Activated CD4-positive, alpha-beta memory T cell treated with anti-CD3 and anti-CD28 coated beads, Interleukin-2, amount 10 ng/mL, durations not matched to agents 7 days and 5 days (primary cell): ENCODE measurements at regions not wholly inside any gene's neighbourhood (a gene's known extent, or its start where the extent isn't known, plus 50 kb on each side); places are given as distances from the start of the nearest gene placed in this dataset.

Source experiments
- CTCF ChIA-PET: fragments of 350-600 bp; sonication (Branson Sonifier 250); formaldehyde crosslinking; loops from one replicate; lab custom pipeline; 2021; ENCODE audit warnings: antibody characterized with exemption, inconsistent platforms; lab: Charles Lee
- POLR2A ChIA-PET: fragments of 350-600 bp; sonication (Branson Sonifier 250); formaldehyde crosslinking; loops from one replicate; lab custom pipeline; 2021; ENCODE audit warnings: antibody characterized with exemption; lab: Charles Lee
- DNase-seq: peaks from one replicate; pipeline ENCODE4 v3.0.0-alpha.2; 2020
- H3K27ac Mint-ChIP-seq: one replicate; pipeline ENCODE4 v1.8.0; 2021; ENCODE audit warnings: mild to moderate bottlenecking, mixed read lengths
- H3K27me3 Mint-ChIP-seq: one replicate; pipeline ENCODE4 v1.8.0; 2021; ENCODE audit warnings: mixed read lengths
- H3K36me3 Mint-ChIP-seq: one replicate; pipeline ENCODE4 v1.8.0; 2021; ENCODE audit warnings: low read depth, mixed read lengths
- H3K4me1 Mint-ChIP-seq: one replicate; pipeline ENCODE4 v1.8.0; 2021; ENCODE audit warnings: mixed read lengths
- H3K4me3 Mint-ChIP-seq: one replicate; pipeline ENCODE4 v1.8.0; 2021; ENCODE audit warnings: mild to moderate bottlenecking, mixed read lengths
- H3K9me3 Mint-ChIP-seq: one replicate; pipeline ENCODE4 v1.8.0; 2021; ENCODE audit warnings: mixed read lengths

DNA sequence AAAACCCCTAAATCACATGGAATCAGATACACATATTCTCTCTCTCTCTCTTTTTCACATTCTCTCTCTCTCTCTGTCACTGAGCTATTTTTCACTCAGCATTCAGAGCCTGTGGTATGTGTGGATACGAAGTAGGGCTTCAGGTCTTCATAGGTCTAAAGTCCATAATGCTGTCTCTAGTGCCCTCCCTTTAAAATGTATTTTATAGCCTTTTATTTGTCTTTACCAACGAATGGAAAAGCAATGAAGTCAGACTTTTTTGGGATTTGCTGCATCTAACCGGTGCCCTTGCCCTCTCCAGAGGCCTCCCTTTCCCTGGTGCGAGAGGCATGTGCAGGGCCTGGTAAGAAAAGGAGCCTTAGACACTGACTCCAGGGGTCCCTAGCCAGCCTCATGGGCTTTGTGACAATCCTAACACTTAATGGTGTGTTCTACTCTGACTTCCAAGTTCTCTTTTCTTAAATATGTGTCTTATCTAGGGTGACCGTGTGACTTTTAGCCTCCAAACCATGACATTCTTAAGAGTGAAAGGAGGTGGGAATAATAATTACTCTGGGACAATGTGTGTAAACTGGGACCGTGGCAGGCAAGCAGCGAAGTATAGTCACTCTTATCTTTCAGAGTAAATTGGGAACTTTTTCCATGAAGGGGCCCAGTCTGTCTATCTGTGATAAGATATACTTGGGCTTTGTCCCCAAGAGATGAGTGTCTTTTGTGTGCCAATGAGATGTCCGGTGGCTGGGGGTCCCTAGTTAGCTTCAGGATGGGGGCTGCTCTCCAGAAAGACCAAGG is 101.1 kb downstream of the B3GNT2 start:
- Mint-ChIP-seq H3K36me3 (no peaks in the 10 kb centered on the region), H3K27ac (no peak overlapping the region), H3K27me3 (peaks cover 3% of the 10 kb centered on the region), H3K4me3 (no peak overlapping the region), H3K4me1 (peaks cover under 1% of the 10 kb centered on the region), H3K9me3 (no peaks in the 10 kb centered on the region)
- ChIA-PET CTCF (no interaction called here), POLR2A (no interaction called here)
- no peak for DNase-seq

DNA sequence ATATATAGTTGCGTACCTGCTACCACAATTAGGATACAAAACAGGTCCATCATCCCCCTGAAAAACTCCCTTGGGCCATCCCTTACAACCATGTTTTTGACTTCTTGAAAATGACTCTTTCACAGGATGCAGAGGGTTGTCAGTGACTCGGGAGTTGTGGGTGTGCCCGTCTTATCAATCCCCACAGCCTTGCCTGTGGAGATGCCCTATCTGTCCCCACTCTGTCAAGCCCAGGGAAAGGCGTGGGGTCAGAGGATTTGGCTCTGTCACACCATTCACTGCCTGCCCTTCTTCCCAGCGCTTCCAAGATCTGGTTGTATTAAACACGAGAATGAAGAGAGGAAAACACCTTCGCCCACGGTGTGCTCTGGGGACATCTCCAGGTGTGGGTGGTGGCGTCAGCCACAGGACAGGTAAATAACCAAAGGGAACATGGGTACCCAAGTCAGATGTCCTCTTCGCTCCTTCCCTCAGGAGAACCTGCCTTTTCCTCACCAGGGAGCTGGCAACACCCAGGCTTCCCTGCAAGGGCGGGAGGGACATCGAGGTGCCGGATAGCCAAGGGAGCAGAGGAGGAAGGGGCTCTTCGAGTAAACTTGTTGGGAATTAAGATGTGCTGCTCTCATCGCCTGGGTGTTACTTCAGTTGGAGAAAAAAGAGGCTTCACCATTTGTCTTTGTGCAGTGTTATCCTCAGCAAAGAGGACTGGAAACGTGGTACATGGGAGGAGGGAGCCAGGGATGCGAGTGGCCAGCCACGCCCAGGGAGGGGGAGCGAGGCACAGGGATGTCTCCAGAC is 100.3 kb downstream of the B3GNT2 start:
- CTCF ChIA-PET: no interaction called here

GRCh38 chr2:62293490-62294271 is 97.8 kb downstream of the B3GNT2 start:
- Mint-ChIP-seq H3K9me3 (no peaks in the 10 kb centered on the region), H3K4me3 (no peak overlapping the region), H3K4me1 (no peaks in the 10 kb centered on the region), H3K27ac (no peak overlapping the region), H3K27me3 (no peaks in the 10 kb centered on the region), H3K36me3 (no peaks in the 10 kb centered on the region)
- DNase-seq: no peak
- ChIA-PET CTCF (no interaction called here), POLR2A (no interaction called here)

More for the DNA sequence above, 100.3 kb downstream of the B3GNT2 start:
- H3K9me3 Mint-ChIP-seq: no peaks in the 10 kb centered on the region
- no peak for DNase-seq
- no peaks in the 10 kb centered on the region for H3K36me3 Mint-ChIP-seq
- H3K27ac Mint-ChIP-seq: no peak overlapping the region
- H3K27me3 Mint-ChIP-seq: peaks cover 3% of the 10 kb centered on the region
- POLR2A ChIA-PET: no interaction called here
- H3K4me3 Mint-ChIP-seq: no peak overlapping the region
- H3K4me1 Mint-ChIP-seq: no peaks in the 10 kb centered on the region

DNA sequence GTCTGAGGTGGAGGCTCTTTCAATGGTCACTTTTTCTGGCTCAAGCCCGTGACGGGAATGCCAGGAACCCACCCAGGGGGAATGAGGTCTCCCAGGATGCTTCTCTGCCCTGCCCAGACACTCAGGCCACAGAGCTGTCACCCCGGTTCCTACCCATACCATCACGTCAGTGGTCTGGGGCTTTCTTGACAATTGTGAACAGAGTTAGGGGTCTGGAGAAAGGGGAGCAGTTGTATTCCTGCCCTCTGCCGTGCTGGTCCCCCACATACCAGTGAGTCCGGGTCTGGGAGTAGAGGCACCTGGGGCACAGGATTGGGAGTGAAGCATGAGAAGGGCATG is 97.2 kb downstream of the B3GNT2 start:
- DNase-seq: no peak
- H3K9me3 Mint-ChIP-seq: no peaks in the 10 kb centered on the region
- no peaks in the 10 kb centered on the region for H3K36me3 Mint-ChIP-seq
- H3K4me3 Mint-ChIP-seq: no peak overlapping the region
- CTCF ChIA-PET: no interaction called here
- POLR2A ChIA-PET: no interaction called here
- H3K4me1 Mint-ChIP-seq: peaks cover 3% of the 10 kb centered on the region
- no peak overlapping the region for H3K27ac Mint-ChIP-seq
- no peaks in the 10 kb centered on the region for H3K27me3 Mint-ChIP-seq

DNA sequence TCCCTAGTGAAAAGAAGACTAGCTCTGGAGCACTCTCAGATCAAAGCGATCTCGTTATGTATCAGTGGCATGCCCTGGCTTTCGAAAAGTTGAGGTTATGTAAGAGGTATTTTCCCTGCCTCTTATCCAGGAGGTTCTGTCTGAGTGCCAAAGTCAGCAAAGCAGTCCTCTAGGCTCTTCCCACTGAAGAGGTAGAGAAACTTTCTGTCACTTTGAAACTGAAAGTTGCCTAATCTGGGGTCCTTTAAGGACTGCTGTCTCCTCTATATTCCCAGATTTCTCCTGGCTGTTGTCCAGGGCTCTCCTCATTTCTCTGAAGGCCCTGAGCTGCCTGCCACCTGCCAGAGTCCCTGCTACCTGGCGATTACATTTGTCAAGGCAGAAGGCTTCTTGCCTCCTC is 96.3 kb downstream of the B3GNT2 start:
- H3K27ac Mint-ChIP-seq: no peak overlapping the region
- CTCF ChIA-PET: no interaction called here
- DNase-seq: no peak
- no peaks in the 10 kb centered on the region for H3K27me3 Mint-ChIP-seq
- no peak overlapping the region for H3K4me3 Mint-ChIP-seq
- peaks cover 8% of the 10 kb centered on the region for H3K4me1 Mint-ChIP-seq
- H3K36me3 Mint-ChIP-seq: no peaks in the 10 kb centered on the region
- no peaks in the 10 kb centered on the region for H3K9me3 Mint-ChIP-seq
- POLR2A ChIA-PET: no interaction called here

- peaks cover 8% of the 10 kb centered on the region for H3K4me1 Mint-ChIP-seq
- no peak for DNase-seq
Observed at GRCh38 chr2:62291517-62292137, 95.7 kb downstream of the B3GNT2 start.

DNA sequence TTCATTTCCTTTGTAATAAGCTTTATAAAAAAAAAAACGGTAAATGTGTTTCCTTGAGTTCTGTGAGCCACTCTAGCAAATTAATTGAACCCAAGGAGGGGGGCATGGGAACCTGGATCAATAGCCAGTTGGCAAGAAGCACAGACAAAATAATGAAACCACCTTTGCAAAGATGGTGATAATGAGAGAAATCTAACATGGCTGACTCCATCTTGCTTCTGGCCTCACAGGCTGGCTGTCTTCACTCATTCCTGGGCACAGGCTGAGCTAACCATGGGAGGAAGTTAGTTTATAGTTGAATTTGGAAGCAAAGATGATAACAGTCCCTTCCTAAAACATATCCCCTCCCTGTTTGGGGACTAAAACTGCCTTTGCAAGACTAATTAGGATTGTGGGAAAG is 95.1 kb downstream of the B3GNT2 start:
- Mint-ChIP-seq H3K36me3 (no peaks in the 10 kb centered on the region), H3K4me1 (peaks cover 8% of the 10 kb centered on the region), H3K27me3 (no peaks in the 10 kb centered on the region), H3K27ac (no peak overlapping the region), H3K9me3 (no peaks in the 10 kb centered on the region), H3K4me3 (no peak overlapping the region)
- ChIA-PET CTCF (no interaction called here), POLR2A (no interaction called here)
- no peak for DNase-seq

More at GRCh38 chr2:62291517-62292137, 95.7 kb downstream of the B3GNT2 start:
- Mint-ChIP-seq H3K4me3 (no peak overlapping the region), H3K9me3 (no peaks in the 10 kb centered on the region), H3K36me3 (no peaks in the 10 kb centered on the region), H3K27me3 (no peaks in the 10 kb centered on the region), H3K27ac (no peak overlapping the region)
- POLR2A ChIA-PET: no interaction called here
- CTCF ChIA-PET: no interaction called here

DNA sequence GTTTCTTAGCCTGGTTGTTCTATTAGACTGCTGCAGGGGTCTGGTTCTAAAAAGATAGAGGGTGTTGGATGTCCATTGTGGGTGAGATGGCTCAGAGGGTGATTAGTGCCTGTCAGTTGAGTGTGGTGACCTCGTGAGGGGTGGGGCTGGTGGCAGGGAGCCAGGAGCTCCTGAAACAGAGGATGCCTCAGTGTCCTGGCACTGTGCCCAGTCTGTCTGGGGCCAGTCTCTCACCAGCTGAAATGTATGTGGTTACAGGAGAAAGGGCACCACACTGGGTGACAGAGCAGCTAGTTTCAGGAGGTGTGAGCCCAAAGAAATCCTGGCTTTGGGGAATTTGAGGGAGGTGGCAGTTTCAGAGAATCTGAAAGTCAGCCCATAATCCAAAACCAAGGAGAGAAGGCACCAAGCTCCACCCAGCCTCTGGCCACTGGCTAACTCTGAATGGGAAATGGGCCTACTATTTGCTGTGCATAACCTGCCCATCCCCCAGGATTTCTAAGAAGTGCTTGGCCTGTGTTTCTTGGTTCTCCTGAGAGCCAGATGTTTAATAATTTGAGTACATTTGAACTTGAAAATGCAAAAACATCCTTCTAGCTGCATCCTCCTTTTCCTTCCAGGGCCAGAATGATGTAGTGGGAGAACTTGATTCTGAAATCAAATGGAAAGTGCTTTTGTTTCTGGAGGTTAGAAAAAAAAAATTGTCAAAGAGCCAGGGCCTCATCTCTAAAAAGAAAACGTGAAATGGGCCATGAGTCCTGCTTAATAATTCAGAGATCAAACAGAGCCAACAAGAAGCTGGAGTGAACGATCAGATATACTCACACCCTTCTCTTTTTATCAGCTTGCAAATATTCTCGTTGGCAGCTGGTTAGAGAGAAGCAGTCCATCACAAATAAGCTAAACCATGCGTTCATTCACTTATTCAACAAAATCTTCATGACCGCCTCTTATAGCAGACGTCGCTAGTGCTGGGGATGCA is 92.3 kb downstream of the B3GNT2 start:
- Mint-ChIP-seq H3K4me3 (no peak overlapping the region), H3K36me3 (no peaks in the 10 kb centered on the region), H3K27ac (no peak overlapping the region), H3K27me3 (no peaks in the 10 kb centered on the region), H3K9me3 (peaks cover 6% of the 10 kb centered on the region), H3K4me1 (peaks cover 8% of the 10 kb centered on the region)
- CTCF ChIA-PET: interaction anchor here (1.1 kb wide), 1 partner anchor 25 kb away, joined by 3 read pairs; no protein-coding TSS in a partner anchor
- DNase-seq: peak; percentile 37
- POLR2A ChIA-PET: no interaction called here

DNA sequence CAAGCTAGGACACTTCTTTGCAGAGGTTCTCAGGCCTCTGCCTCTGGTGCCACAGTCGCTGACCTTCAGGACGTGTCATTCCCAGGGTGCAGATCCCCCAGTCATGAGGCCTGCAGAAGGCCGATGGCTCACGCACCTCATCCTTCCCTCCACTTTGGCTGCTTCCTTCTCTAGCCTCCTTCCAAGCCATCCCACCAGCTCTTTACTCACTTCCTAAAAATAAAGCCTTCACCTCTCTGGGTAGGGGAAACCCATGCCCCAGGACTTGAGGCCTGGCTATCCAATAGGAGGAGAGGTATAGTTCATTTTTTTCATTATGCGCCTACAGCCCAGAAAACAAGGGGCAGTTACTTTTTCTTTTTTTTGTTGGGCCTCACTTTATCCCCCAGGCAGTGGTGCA is 91.4 kb downstream of the B3GNT2 start:
- Mint-ChIP-seq H3K27ac (no peak overlapping the region), H3K9me3 (peaks cover 6% of the 10 kb centered on the region), H3K27me3 (no peaks in the 10 kb centered on the region), H3K4me3 (no peak overlapping the region), H3K4me1 (peaks cover 8% of the 10 kb centered on the region), H3K36me3 (no peaks in the 10 kb centered on the region)
- ChIA-PET CTCF (no interaction called here), POLR2A (no interaction called here)
- no peak for DNase-seq

GRCh38 chr2:62286089-62286785 is 90.3 kb downstream of the B3GNT2 start:
- H3K27ac Mint-ChIP-seq: no peak overlapping the region
- H3K27me3 Mint-ChIP-seq: no peaks in the 10 kb centered on the region
- H3K36me3 Mint-ChIP-seq: no peaks in the 10 kb centered on the region
- peaks cover 8% of the 10 kb centered on the region for H3K4me1 Mint-ChIP-seq
- DNase-seq: no peak
- no peak overlapping the region for H3K4me3 Mint-ChIP-seq
- POLR2A ChIA-PET: no interaction called here
- peaks cover 6% of the 10 kb centered on the region for H3K9me3 Mint-ChIP-seq
- CTCF ChIA-PET: no interaction called here

GRCh38 chr2:62284980-62285379 is 89.1 kb downstream of the B3GNT2 start:
- H3K4me3 Mint-ChIP-seq: no peak overlapping the region
- no peak for DNase-seq
- H3K27me3 Mint-ChIP-seq: no peaks in the 10 kb centered on the region
- POLR2A ChIA-PET: no interaction called here
- no peaks in the 10 kb centered on the region for H3K36me3 Mint-ChIP-seq
- CTCF ChIA-PET: no interaction called here
- peaks cover 8% of the 10 kb centered on the region for H3K4me1 Mint-ChIP-seq
- peaks cover 8% of the 10 kb centered on the region for H3K9me3 Mint-ChIP-seq
- no peak overlapping the region for H3K27ac Mint-ChIP-seq
